H9 (cell line): ENCODE measurements at regions not wholly inside any gene's neighbourhood (a gene's known extent, or its start where the extent isn't known, plus 50 kb on each side); places are given as distances from the start of the nearest gene placed in this dataset.

Source experiments
- DNase-seq: peaks from one replicate; pipeline ENCODE4 v3.0.0-alpha.2; 2017
- H2AFZ ChIP-seq: one replicate; pipeline ENCODE4 v1.6.1; 2013; ENCODE audit warnings: mild to moderate bottlenecking, low read length, control low read depth, moderate library complexity
- H2AK5ac ChIP-seq: 2 replicates; pipeline ENCODE4 v1.6.1; 2013; ENCODE audit warnings: low read length, control low read depth, mixed read lengths; ENCODE audit not compliant: insufficient read length
- H2BK120ac ChIP-seq: one replicate; pipeline ENCODE4 v1.6.1; 2013; ENCODE audit warnings: low read depth, mild to moderate bottlenecking, low read length, control low read depth, inconsistent platforms; ENCODE audit not compliant: poor library complexity, severe bottlenecking
- H2BK12ac ChIP-seq: 2 replicates; pipeline ENCODE4 v1.6.1; 2013; ENCODE audit warnings: low read length, control low read depth, mixed read lengths, low read depth; ENCODE audit not compliant: insufficient read length
- H2BK15ac ChIP-seq: 2 replicates; pipeline ENCODE4 v1.6.1; 2013; ENCODE audit warnings: low read depth, low read length, control low read depth
- H2BK20ac ChIP-seq: one replicate; pipeline ENCODE4 v1.6.1; 2013; ENCODE audit warnings: low read depth, mild to moderate bottlenecking, low read length, control low read depth, inconsistent platforms; ENCODE audit not compliant: poor library complexity, severe bottlenecking
- H2BK5ac ChIP-seq: 2 replicates; pipeline ENCODE4 v1.6.1; 2013; ENCODE audit warnings: low read length, control low read depth, mixed read lengths; ENCODE audit not compliant: insufficient read length
- H3K14ac ChIP-seq: 2 replicates; pipeline ENCODE4 v1.6.1; 2013; ENCODE audit warnings: low read length, control low read depth; ENCODE audit not compliant: insufficient read depth
- H3K18ac ChIP-seq: 2 replicates; pipeline ENCODE4 v1.6.1; 2013; ENCODE audit warnings: low read depth, mild to moderate bottlenecking, mixed read lengths, low read length, control low read depth; ENCODE audit not compliant: insufficient read length
- H3K23ac ChIP-seq: 2 replicates; pipeline ENCODE4 v1.6.1; 2013; ENCODE audit warnings: low read length, control low read depth, mixed read lengths, low read depth; ENCODE audit not compliant: insufficient read length
- H3K23me2 ChIP-seq: 2 replicates; pipeline ENCODE4 v1.6.1; 2013; ENCODE audit warnings: low read depth, mild to moderate bottlenecking, mixed read lengths, low read length, control low read depth; ENCODE audit not compliant: insufficient read length, poor library complexity, severe bottlenecking
- H3K27ac ChIP-seq: 2 replicates; pipeline ENCODE4 v1.5.1; 2013; ENCODE audit warnings: low read length, control low read depth, mixed read lengths, low read depth; ENCODE audit not compliant: insufficient read length
- H3K27me3 ChIP-seq: 2 replicates; pipeline ENCODE4 v1.6.1; 2013; ENCODE audit warnings: low read length, control low read depth, inconsistent platforms; ENCODE audit not compliant: insufficient read depth
- H3K4ac ChIP-seq: 2 replicates; pipeline ENCODE4 v1.6.1; 2013; ENCODE audit warnings: low read depth, mild to moderate bottlenecking, control low read depth, inconsistent platforms, low read length, moderate library complexity
- H3K4me1 ChIP-seq: 2 replicates; pipeline ENCODE4 v1.6.1; 2013; ENCODE audit warnings: low read length, control low read depth, inconsistent platforms; ENCODE audit not compliant: insufficient read depth
- H3K4me2 ChIP-seq: 2 replicates; pipeline ENCODE4 v1.6.1; 2013; ENCODE audit warnings: low read length, control low read depth, mixed read lengths; ENCODE audit not compliant: insufficient read length, insufficient read depth
- H3K56ac ChIP-seq: 2 replicates; pipeline ENCODE4 v1.6.1; 2013; ENCODE audit warnings: low read depth, mild to moderate bottlenecking, mixed read lengths, low read length, control low read depth; ENCODE audit not compliant: insufficient read length
- H3K79me1 ChIP-seq: 2 replicates; pipeline ENCODE4 v1.6.1; 2013; ENCODE audit warnings: low read depth, mild to moderate bottlenecking, moderate library complexity, low read length, control low read depth, inconsistent platforms; ENCODE audit not compliant: insufficient read depth, poor library complexity, severe bottlenecking
- H3K79me2 ChIP-seq: 2 replicates; pipeline ENCODE4 v1.6.1; 2013; ENCODE audit warnings: low read length, control low read depth, inconsistent platforms; ENCODE audit not compliant: insufficient read depth
- H3K9ac ChIP-seq: 2 replicates; pipeline ENCODE4 v1.6.1; 2013; ENCODE audit warnings: low read length, control low read depth, mixed read lengths; ENCODE audit not compliant: insufficient read length; ENCODE audit errors: extremely low read depth
- H3K9me3 ChIP-seq: one replicate; pipeline ENCODE4 v1.6.1; 2013; ENCODE audit warnings: low read depth, low read length, inconsistent platforms; ENCODE audit not compliant: control insufficient read depth
- H3T11ph ChIP-seq: one replicate; pipeline ENCODE4 v1.6.1; 2013; ENCODE audit warnings: mild to moderate bottlenecking, low read length, control low read depth, inconsistent platforms
- H4K20me1 ChIP-seq: one replicate; pipeline ENCODE4 v1.6.1; 2013; ENCODE audit not compliant: control insufficient read depth, insufficient read length, insufficient read depth
- H4K5ac ChIP-seq: 2 replicates; pipeline ENCODE4 v1.6.1; 2013; ENCODE audit warnings: low read depth, mild to moderate bottlenecking, mixed read lengths, low read length, control low read depth; ENCODE audit not compliant: insufficient read length
- H4K8ac ChIP-seq: replicated peaks from 2 replicates; pipeline ENCODE4 v1.6.1; 2013; ENCODE audit warnings: low read length, control low read depth, mixed read lengths, low read depth; ENCODE audit not compliant: insufficient read length
- H4K91ac ChIP-seq: 2 replicates; pipeline ENCODE4 v1.6.1; 2013; ENCODE audit warnings: low read depth, mild to moderate bottlenecking, moderate library complexity, mixed read lengths, low read length, control low read depth; ENCODE audit not compliant: insufficient read length
- H3K27ac Mint-ChIP-seq, 3 experiments: 2 replicates in 2 of 3; 3 replicates in 1 of 3; pipeline ENCODE4 v1.8.0; 2020 to 2021; ENCODE audit warnings: mixed read lengths in 3 of 3, mild to moderate bottlenecking in 1 of 3, moderate library complexity in 1 of 3
- H3K27me3 Mint-ChIP-seq: 2 replicates; pipeline ENCODE4 v1.8.0; 2021; ENCODE audit warnings: low read depth, mild to moderate bottlenecking, moderate library complexity, mixed read lengths
- H3K36me3 Mint-ChIP-seq, 3 experiments: 2 replicates in 2 of 3; 3 replicates in 1 of 3; pipeline ENCODE4 v1.8.0; 2020 to 2021; ENCODE audit warnings: low read depth in 3 of 3, mixed read lengths in 3 of 3; ENCODE audit not compliant: insufficient read depth in 1 of 3
- H3K4me1 Mint-ChIP-seq, 2 experiments: 2 replicates each; pipeline ENCODE4 v1.8.0; 2020; ENCODE audit warnings: mixed read lengths in 2 of 2
- H3K4me3 Mint-ChIP-seq, 2 experiments: 2 replicates in 1 of 2; 3 replicates in 1 of 2; pipeline ENCODE4 v1.8.0; 2020 to 2021; ENCODE audit warnings: mild to moderate bottlenecking in 2 of 2, mixed read lengths in 2 of 2, moderate library complexity in 1 of 2
- H3K9me3 Mint-ChIP-seq, 2 experiments: 2 replicates in 1 of 2; 3 replicates in 1 of 2; pipeline ENCODE4 v1.8.0; 2020; ENCODE audit warnings: mild to moderate bottlenecking in 2 of 2, mixed read lengths in 2 of 2, moderate library complexity in 1 of 2
- CTCF ChIP-seq: fragments of 200-600 bp; sonication (generic); conservative IDR thresholded peaks from 3 replicates; pipeline ENCODE4 v1.8.0; 2021; ENCODE audit warnings: antibody characterized with exemption, mild to moderate bottlenecking
- WGBS: extraction: QIAGEN DNeasy Blood & Tissue Kit; methylation state at CpG from one replicate; pipeline ENCODE4 v1.1.7; 2013; ENCODE audit warnings: missing lambda C conversion rate, low lambda C conversion rate, mixed read lengths; ENCODE audit not compliant: insufficient read length; ENCODE audit errors: extremely low coverage; 5-methylcytosine and 5-hydroxymethylcytosine counted together

- peaks cover 1% of the 10 kb centered on the region; the same call in 1 of the 2 replicates for H3K27me3 Mint-ChIP-seq
- no peaks in the 10 kb centered on the region for H3K9me3 ChIP-seq
- H3T11ph ChIP-seq: no peak overlapping the region
- no peaks in the 10 kb centered on the region for H3K36me3 Mint-ChIP-seq
- H3K56ac ChIP-seq: no peak overlapping the region
- no peaks in the 10 kb centered on the region for H3K9me3 Mint-ChIP-seq
- H4K8ac ChIP-seq: no peak overlapping the region
- no peak overlapping the region for H4K91ac ChIP-seq
- WGBS: no CpG with 5 or more reads among the region's 3 CpGs
- H3K4me1 ChIP-seq: peaks cover 8% of the 10 kb centered on the region; the same call in 1 of the 2 replicates
- H2BK120ac ChIP-seq: no peak overlapping the region
- no peak overlapping the region for H3K14ac ChIP-seq
- H4K20me1 ChIP-seq: no peaks in the 10 kb centered on the region
- peaks cover 17 to 28% of the 10 kb centered on the region in 2 experiments for H3K4me1 Mint-ChIP-seq
- no peak overlapping the region for H2BK20ac ChIP-seq
- no peak overlapping the region for H3K4ac ChIP-seq
- no peaks in the 10 kb centered on the region for H3K79me1 ChIP-seq
- H3K27ac Mint-ChIP-seq: peak overlapping the region in 1 of 3 experiments; percentile 36; a peak in 2 of 7 replicates
- H2BK5ac ChIP-seq: no peak overlapping the region
- no peak overlapping the region for H2AK5ac ChIP-seq
- H4K5ac ChIP-seq: no peak overlapping the region
- no peak overlapping the region for H2AFZ ChIP-seq
- H3K4me2 ChIP-seq: no peak overlapping the region
- H3K27ac ChIP-seq: no peak overlapping the region
- H3K23ac ChIP-seq: no peak overlapping the region
- no peak overlapping the region for H2BK12ac ChIP-seq
- no peak for TF ChIP-seq CTCF
- no peak overlapping the region for H3K9ac ChIP-seq
- H2BK15ac ChIP-seq: no peak overlapping the region
- H3K23me2 ChIP-seq: no peaks in the 10 kb centered on the region
- no peaks in the 10 kb centered on the region for H3K79me2 ChIP-seq
- H3K27me3 ChIP-seq: no peaks in the 10 kb centered on the region
- no peak overlapping the region for H3K18ac ChIP-seq
- peak; percentile 41 for DNase-seq
- H3K4me3 Mint-ChIP-seq: peak overlapping the region in 1 of 2 experiments; percentile 48; a peak in 2 of 5 replicates
These were observed 157.5 kb downstream of the ENC1 start for GRCh38 chr5:74482990-74483389.
